SJSA1 (cell line): ENCODE measurements at regions not wholly inside any gene's neighbourhood (a gene's known extent, or its start where the extent isn't known, plus 50 kb on each side); places are given as distances from the start of the nearest gene placed in this dataset.

Experiments used
- DNase-seq, 2 experiments: peaks; one replicate each; pipeline ENCODE4 v3.0.0-alpha.2; 2015 to 2020; ENCODE audit warnings: low spot score in 2 of 2, low read depth in 1 of 2
- H3K27ac ChIP-seq: fragments of 250-450 bp; sonication (Bioruptor Pico); 2 replicates; pipeline ENCODE4 v1.5.1; 2020; ENCODE audit warnings: mild to moderate bottlenecking, moderate library complexity
- H3K27me3 ChIP-seq: fragments of 250-450 bp; sonication (Bioruptor Pico); replicated peaks from 2 replicates; pipeline ENCODE4 v1.5.1; 2020; ENCODE audit warnings: mild to moderate bottlenecking, moderate library complexity
- H3K36me3 ChIP-seq: fragments of 250-450 bp; sonication (Bioruptor Pico); 2 replicates; pipeline ENCODE4 v1.5.1; 2020; ENCODE audit warnings: mild to moderate bottlenecking
- H3K4me1 ChIP-seq: fragments of 250-450 bp; sonication (Bioruptor Pico); replicated peaks from 2 replicates; pipeline ENCODE4 v1.6.1; 2021; ENCODE audit warnings: mild to moderate bottlenecking
- H3K4me3 ChIP-seq: fragments of 250-450 bp; sonication (Bioruptor Pico); 2 replicates; pipeline ENCODE4 v1.5.1; 2020; ENCODE audit warnings: mild to moderate bottlenecking
- H3K9me3 ChIP-seq: fragments of 250-450 bp; sonication (Bioruptor Pico); replicated peaks from 2 replicates; pipeline ENCODE4 v1.5.1; 2020; ENCODE audit warnings: mild to moderate bottlenecking

DNA sequence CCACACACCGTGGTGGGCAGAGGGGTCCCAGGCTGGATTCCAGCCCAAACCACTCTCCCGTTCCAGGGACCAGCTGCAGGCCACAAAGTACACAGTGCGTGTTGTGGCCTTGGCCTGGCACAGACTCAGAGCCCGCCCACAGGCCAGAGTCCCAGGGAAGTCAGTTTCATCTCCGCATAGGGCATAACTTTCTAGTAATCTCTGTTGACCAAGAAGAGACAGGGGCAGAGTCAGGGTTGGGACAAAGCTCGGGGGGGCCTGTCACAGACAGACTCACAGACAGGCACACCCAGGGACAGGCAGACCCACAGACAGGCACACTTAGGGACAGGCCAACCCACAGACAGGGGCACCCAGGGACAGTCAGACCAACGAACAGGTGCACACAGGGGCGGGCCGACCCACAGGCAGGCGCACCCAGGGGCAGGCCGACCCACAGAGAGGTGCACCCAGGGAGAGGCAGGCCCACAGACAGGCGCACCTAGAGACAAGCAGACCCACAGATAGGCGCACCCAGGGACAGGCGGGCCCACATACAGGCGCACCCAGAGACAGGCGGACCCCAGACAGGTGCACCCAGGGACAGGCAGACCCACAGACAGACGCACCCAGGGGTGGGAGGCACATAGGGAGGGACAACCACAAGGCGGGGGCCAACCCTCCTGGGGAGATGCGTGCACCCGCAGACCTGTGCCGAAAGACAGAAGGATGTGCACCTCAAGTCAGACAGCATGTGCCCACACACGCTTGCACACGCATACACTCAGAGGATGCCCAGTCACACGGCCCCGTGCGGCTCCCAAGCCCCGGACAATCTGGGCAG is 323.3 kb upstream of the RTL1 start:
- Histone ChIP-seq H3K27ac (no peak overlapping the region), H3K36me3 (no peaks in the 10 kb centered on the region), H3K27me3 (no peaks in the 10 kb centered on the region), H3K4me3 (no peak overlapping the region), H3K9me3 (no peaks in the 10 kb centered on the region), H3K4me1 (no peaks in the 10 kb centered on the region)
- no peak for DNase-seq

GRCh38 chr14:101227611-101228594 is 324.4 kb upstream of the RTL1 start:
- H3K27ac ChIP-seq = no peak overlapping the region
- no peaks in the 10 kb centered on the region for H3K36me3 ChIP-seq
- no peak for DNase-seq
- H3K9me3 ChIP-seq = no peaks in the 10 kb centered on the region
- no peak overlapping the region for H3K4me3 ChIP-seq
- no peaks in the 10 kb centered on the region for H3K27me3 ChIP-seq
- no peaks in the 10 kb centered on the region for H3K4me1 ChIP-seq

DNA sequence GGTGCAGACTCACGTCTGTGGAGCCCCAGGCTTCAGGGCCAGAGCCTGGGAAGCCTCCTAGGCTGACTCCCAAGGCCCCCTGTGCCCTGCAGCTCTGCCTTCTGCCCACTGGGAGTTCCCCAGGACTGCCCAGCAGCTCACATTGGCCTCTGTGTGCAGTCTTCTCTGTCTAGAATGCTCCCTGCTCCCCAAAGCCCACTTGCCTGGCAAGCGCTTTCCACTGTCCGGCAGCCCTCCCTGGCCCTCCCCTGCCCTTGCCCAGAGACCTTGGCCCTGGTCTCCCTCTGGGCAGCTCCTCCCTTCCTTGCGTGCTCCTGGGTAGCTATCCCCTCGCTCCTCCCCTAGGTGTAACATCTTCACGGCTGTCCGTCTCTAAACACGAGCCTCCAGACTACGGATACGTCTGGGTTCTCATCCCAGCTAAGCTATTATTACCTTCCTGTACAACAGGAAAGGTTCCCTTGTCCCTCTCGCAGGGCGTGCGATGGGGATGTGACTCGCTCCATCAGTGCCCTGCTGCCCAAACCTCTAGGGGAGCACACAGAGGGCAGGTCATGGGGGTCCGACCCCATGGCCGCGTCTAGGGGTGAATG is 325.5 kb upstream of the RTL1 start:
- Histone ChIP-seq H3K9me3 (no peaks in the 10 kb centered on the region), H3K27me3 (no peaks in the 10 kb centered on the region), H3K4me1 (no peaks in the 10 kb centered on the region), H3K36me3 (no peaks in the 10 kb centered on the region), H3K27ac (no peak overlapping the region), H3K4me3 (no peak overlapping the region)
- DNase-seq = no peak

DNA sequence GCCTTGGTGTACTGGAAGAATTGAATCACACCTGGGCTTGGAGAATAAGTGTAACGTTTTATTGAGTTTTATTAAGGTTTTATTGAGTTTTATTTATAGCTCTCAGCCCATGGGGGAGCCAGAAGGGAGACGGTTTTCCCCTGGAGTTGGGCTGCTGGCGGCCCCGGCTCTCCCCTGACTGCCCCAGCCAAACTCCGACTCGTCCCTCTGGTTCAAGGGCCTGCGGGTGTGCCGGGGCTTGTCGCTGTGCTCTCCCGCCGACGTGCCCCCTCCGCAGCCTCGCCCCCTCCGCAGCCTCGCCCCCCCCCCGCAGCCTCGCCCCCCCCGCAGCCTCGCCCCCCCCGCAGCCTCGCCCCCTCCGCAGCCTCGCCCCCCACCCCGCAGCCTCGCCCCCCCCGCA is 326.1 kb upstream of the RTL1 start:
- Histone ChIP-seq H3K4me1 (no peaks in the 10 kb centered on the region), H3K36me3 (no peaks in the 10 kb centered on the region), H3K27ac (no peak overlapping the region), H3K27me3 (no peaks in the 10 kb centered on the region), H3K4me3 (no peak overlapping the region), H3K9me3 (no peaks in the 10 kb centered on the region)
- no peak for DNase-seq

GRCh38 chr14:101230161-101230850 is 326.8 kb upstream of the RTL1 start:
- Histone ChIP-seq H3K27me3 (no peaks in the 10 kb centered on the region), H3K27ac (no peak overlapping the region), H3K9me3 (no peaks in the 10 kb centered on the region), H3K36me3 (no peaks in the 10 kb centered on the region), H3K4me1 (no peaks in the 10 kb centered on the region), H3K4me3 (no peak overlapping the region)
- no peak for DNase-seq

GRCh38 chr14:101230851-101231550 is 327.5 kb upstream of the RTL1 start:
- no peak overlapping the region for H3K4me3 ChIP-seq
- H3K27ac ChIP-seq = no peak overlapping the region
- H3K36me3 ChIP-seq = no peaks in the 10 kb centered on the region
- H3K4me1 ChIP-seq = no peaks in the 10 kb centered on the region
- DNase-seq = no peak
- no peaks in the 10 kb centered on the region for H3K27me3 ChIP-seq
- no peaks in the 10 kb centered on the region for H3K9me3 ChIP-seq

DNA sequence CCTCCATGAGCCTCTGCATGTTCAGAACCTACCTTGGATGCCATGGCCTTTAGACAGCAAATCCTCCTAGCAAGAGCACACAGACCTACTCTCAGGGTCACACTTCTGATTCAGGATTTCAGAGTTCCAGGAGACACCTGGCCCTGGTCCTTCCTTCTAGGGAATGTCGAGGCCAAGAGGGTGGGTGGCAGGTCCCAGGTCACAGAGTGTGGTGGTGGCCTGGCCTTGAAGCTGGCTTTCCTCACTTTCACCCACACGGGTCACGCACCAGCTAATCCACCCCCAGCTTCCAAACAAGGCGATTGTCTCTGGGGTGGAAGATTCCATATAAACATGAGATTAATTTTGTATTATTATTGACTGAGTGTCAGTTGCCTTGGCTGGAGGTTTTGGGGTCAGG is 328.3 kb upstream of the RTL1 start:
- Histone ChIP-seq H3K27ac (no peak overlapping the region), H3K9me3 (no peaks in the 10 kb centered on the region), H3K36me3 (no peaks in the 10 kb centered on the region), H3K4me1 (no peaks in the 10 kb centered on the region), H3K27me3 (no peaks in the 10 kb centered on the region), H3K4me3 (no peak overlapping the region)
- no peak for DNase-seq

GRCh38 chr14:101232340-101233020 is 328.8 kb upstream of the DIO3 start:
- Histone ChIP-seq H3K4me1 (no peaks in the 10 kb centered on the region), H3K27ac (no peak overlapping the region), H3K4me3 (no peak overlapping the region), H3K9me3 (no peaks in the 10 kb centered on the region), H3K27me3 (no peaks in the 10 kb centered on the region), H3K36me3 (no peaks in the 10 kb centered on the region)
- DNase-seq = no peak

DNA sequence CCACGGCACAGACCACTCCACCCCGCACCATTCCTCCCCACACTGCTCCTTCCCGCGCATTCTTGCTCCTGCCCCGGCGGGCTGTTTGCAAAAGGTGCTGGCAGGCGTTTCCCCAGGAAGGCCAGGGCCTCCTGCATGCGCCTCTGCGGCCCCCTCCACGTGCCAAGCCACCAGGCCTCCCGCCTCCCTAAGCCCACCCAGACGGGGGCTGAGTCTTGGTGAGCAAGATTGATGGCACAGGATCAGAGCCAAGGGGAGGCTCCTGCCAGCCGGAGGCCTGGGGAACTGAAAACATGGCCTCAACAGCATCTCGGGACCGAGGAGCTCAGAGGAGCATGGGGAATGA is 328.3 kb upstream of the DIO3 start:
- Histone ChIP-seq H3K27ac (no peak overlapping the region), H3K27me3 (no peaks in the 10 kb centered on the region), H3K4me1 (no peaks in the 10 kb centered on the region), H3K36me3 (no peaks in the 10 kb centered on the region), H3K9me3 (no peaks in the 10 kb centered on the region), H3K4me3 (no peak overlapping the region)
- no peak for DNase-seq

DNA sequence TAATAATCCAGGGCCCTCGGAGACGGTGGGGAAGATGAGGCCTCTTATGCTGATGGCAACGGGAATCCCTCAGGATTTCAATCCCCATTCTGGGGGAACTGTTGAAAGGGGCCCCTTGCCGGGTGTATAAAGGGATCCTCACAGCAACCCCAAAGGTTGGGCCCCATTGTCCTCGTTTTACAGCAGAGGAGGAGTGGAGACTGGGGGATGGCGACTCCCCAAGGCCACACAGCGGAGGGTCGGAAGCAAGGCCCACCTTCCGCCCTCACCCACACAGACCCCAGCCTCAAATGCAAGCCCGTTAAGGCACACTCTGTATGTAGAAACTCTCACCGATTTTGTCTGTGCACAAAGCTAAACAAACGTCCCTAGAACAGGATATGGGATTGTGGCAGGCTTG is 327.9 kb upstream of the DIO3 start:
- no peak overlapping the region for H3K27ac ChIP-seq

GRCh38 chr14:101233808-101234207 is 327.5 kb upstream of the DIO3 start:
- Histone ChIP-seq H3K9me3 (no peaks in the 10 kb centered on the region), H3K36me3 (no peaks in the 10 kb centered on the region), H3K27ac (no peak overlapping the region), H3K4me1 (no peaks in the 10 kb centered on the region), H3K27me3 (no peaks in the 10 kb centered on the region), H3K4me3 (no peak overlapping the region)
- DNase-seq = no peak

More for the DNA sequence above, 327.9 kb upstream of the DIO3 start:
- Histone ChIP-seq H3K4me1 (no peaks in the 10 kb centered on the region), H3K36me3 (no peaks in the 10 kb centered on the region), H3K4me3 (no peak overlapping the region), H3K27me3 (no peaks in the 10 kb centered on the region), H3K9me3 (no peaks in the 10 kb centered on the region)
- no peak for DNase-seq

GRCh38 chr14:101234244-101234937 is 326.9 kb upstream of the DIO3 start:
- Histone ChIP-seq H3K36me3 (no peaks in the 10 kb centered on the region), H3K4me3 (no peak overlapping the region), H3K9me3 (no peaks in the 10 kb centered on the region), H3K27me3 (no peaks in the 10 kb centered on the region), H3K27ac (no peak overlapping the region), H3K4me1 (no peaks in the 10 kb centered on the region)
- DNase-seq = no peak
